ENCODE measurements at regions not wholly inside any gene's neighbourhood (a gene's known extent, or its start where the extent isn't known, plus 50 kb on each side); places are given as distances from the start of the nearest gene placed in this dataset.

DNA sequence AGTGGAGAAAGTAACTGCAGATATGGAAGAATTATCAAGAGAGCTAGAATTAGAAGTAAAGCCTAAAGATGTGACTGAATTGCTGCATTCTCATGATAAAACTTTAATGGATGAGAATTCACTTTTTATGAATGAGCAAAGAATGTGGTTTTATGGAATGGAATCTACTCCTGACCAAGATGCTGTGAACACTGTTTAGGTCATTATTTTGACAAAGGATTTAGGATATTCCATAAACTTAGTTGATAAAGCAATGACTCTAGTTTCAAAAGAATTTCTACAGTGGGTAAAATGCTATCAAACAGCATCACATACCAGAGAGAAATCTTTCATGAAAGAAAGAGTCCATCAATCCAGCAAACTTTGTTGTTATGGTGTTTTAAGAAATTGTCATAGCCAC lies 1317.7 kb upstream of the ACVR2A start:
- Histone ChIP-seq H3K79me2 (ENCODE audit: insufficient read depth, low read length) (no peaks in the 10 kb centered on the region), H3K4me2 (ENCODE audit: low read length) (no peak overlapping the region), H3K9me3 (ENCODE audit: insufficient read depth, low read depth, low read length) (peaks cover 4% of the 10 kb centered on the region), H3K9ac (ENCODE audit: low read length) (no peak overlapping the region), H2AFZ (ENCODE audit: low read depth, low read length) (no peak overlapping the region), H3K4me3 (ENCODE audit: insufficient read depth, low read depth, low read length) (no peak overlapping the region), H3K27ac (ENCODE audit: low read depth, low read length) (no peak overlapping the region), H3K4me1 (ENCODE audit: insufficient read depth, low read length) (no peaks in the 10 kb centered on the region), H4K20me1 (ENCODE audit: insufficient read depth, low read length) (no peaks in the 10 kb centered on the region), H3K36me3 (ENCODE audit: insufficient read depth, low read length) (no peaks in the 10 kb centered on the region), H3K27me3 (ENCODE audit: insufficient read depth, low read length) (no peaks in the 10 kb centered on the region)
- no peaks in the 10 kb centered on the region for H3K36me3 Mint-ChIP-seq (ENCODE audit: low read depth, unreplicated experiment)
- peaks cover 2% of the 10 kb centered on the region for H3K4me1 Mint-ChIP-seq (ENCODE audit: low read depth, unreplicated experiment)
- H3K27me3 Mint-ChIP-seq (ENCODE audit: low read depth, unreplicated experiment): no peaks in the 10 kb centered on the region
- no peak for TF ChIP-seq EZH2 (IDR thresholded peaks at IDR 0.05; ENCODE audit: insufficient read depth, low read length)
- TF ChIP-seq, protein P1, sequence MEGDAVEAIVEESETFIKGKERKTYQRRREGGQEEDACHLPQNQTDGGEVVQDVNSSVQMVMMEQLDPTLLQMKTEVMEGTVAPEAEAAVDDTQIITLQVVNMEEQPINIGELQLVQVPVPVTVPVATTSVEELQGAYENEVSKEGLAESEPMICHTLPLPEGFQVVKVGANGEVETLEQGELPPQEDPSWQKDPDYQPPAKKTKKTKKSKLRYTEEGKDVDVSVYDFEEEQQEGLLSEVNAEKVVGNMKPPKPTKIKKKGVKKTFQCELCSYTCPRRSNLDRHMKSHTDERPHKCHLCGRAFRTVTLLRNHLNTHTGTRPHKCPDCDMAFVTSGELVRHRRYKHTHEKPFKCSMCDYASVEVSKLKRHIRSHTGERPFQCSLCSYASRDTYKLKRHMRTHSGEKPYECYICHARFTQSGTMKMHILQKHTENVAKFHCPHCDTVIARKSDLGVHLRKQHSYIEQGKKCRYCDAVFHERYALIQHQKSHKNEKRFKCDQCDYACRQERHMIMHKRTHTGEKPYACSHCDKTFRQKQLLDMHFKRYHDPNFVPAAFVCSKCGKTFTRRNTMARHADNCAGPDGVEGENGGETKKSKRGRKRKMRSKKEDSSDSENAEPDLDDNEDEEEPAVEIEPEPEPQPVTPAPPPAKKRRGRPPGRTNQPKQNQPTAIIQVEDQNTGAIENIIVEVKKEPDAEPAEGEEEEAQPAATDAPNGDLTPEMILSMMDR (IDR thresholded peaks at IDR 0.05; ENCODE audit: insufficient read depth, low read depth, low read length): no peak
- no peak overlapping the region for H3K27ac Mint-ChIP-seq (ENCODE audit: unreplicated experiment)
- FAIRE-seq (no peak), DNase-seq (ENCODE audit: low read depth) (peak; percentile 71)
- peaks cover 1% of the 10 kb centered on the region for H3K9me3 Mint-ChIP-seq (ENCODE audit: unreplicated experiment)
- no peak overlapping the region for H3K4me3 Mint-ChIP-seq (ENCODE audit: unreplicated experiment)

DNA sequence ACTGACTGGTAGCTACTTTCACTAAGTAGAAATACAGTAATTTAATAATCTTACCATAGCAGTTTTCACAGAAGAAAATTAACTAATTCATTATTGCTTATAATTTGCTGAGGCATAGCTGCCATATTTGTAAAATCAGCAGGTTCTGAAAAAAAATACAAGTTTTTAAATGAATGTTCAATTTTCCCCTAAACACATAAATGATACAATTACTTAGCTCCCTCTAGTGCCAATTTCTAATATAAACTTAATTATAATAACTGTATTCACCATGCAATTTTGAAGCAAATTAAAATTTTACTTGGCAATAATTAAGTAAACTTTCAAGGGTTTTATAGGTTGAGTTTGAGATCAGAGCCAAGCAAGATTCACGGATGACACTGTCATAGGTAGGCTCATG lies 1321.6 kb upstream of the ACVR2A start:
- FAIRE-seq (no peak), DNase-seq (ENCODE audit: low read depth) (no peak)
- no peaks in the 10 kb centered on the region for H4K20me1 ChIP-seq (ENCODE audit: insufficient read depth, low read length)
- no peak overlapping the region for H3K9ac ChIP-seq (ENCODE audit: low read length)
- no peaks in the 10 kb centered on the region for H3K79me2 ChIP-seq (ENCODE audit: insufficient read depth, low read length)
- Mint-ChIP-seq H3K4me1 (ENCODE audit: low read depth, unreplicated experiment) (peaks cover 2% of the 10 kb centered on the region), H3K27ac (ENCODE audit: unreplicated experiment) (no peak overlapping the region), H3K4me3 (ENCODE audit: unreplicated experiment) (no peak overlapping the region), H3K36me3 (ENCODE audit: low read depth, unreplicated experiment) (no peaks in the 10 kb centered on the region), H3K27me3 (ENCODE audit: low read depth, unreplicated experiment) (no peaks in the 10 kb centered on the region), H3K9me3 (ENCODE audit: unreplicated experiment) (peaks cover 1% of the 10 kb centered on the region)
- peaks cover 4% of the 10 kb centered on the region for H3K9me3 ChIP-seq (ENCODE audit: insufficient read depth, low read depth, low read length)
- no peak overlapping the region for H3K4me2 ChIP-seq (ENCODE audit: low read length)
- H2AFZ ChIP-seq (ENCODE audit: low read depth, low read length): no peak overlapping the region
- TF ChIP-seq EZH2 (IDR thresholded peaks at IDR 0.05; ENCODE audit: insufficient read depth, low read length): no peak
- TF ChIP-seq, protein P1 (IDR thresholded peaks at IDR 0.05; ENCODE audit: insufficient read depth, low read depth, low read length): peak; percentile 23
- H3K4me3 ChIP-seq (ENCODE audit: insufficient read depth, low read depth, low read length): no peak overlapping the region
- no peak overlapping the region for H3K27ac ChIP-seq (ENCODE audit: low read depth, low read length)
- H3K4me1 ChIP-seq (ENCODE audit: insufficient read depth, low read length): no peaks in the 10 kb centered on the region
- H3K27me3 ChIP-seq (ENCODE audit: insufficient read depth, low read length): no peaks in the 10 kb centered on the region
- H3K36me3 ChIP-seq (ENCODE audit: insufficient read depth, low read length): no peaks in the 10 kb centered on the region

DNA sequence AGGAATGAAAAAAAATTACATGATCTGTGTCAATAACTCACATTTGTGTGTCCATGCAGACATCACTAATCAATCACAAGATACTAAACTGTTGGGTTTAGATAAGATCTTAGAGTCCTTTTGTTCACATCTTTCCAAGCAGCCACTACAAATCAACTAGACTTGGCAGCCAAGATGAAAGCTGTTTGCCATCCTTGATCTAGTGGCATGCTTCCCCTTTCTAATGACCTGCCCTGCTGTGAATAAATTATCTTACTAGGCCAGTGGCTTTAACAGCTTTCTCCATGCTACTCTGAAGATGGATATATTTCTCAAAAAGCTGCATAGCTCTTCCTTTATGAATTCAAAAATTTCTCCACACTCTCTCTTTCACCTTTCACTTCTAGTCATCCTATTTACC lies 1338.0 kb upstream of the ACVR2A start:
- no peak for DNase-seq (ENCODE audit: low read depth)
- no peak overlapping the region for H3K27ac ChIP-seq (ENCODE audit: low read depth, low read length)
- no peak overlapping the region for H3K4me3 ChIP-seq (ENCODE audit: insufficient read depth, low read depth, low read length)
- no peak overlapping the region for H3K4me2 ChIP-seq (ENCODE audit: low read length)
- Mint-ChIP-seq H3K27ac (ENCODE audit: unreplicated experiment) (no peak overlapping the region), H3K4me3 (ENCODE audit: unreplicated experiment) (no peak overlapping the region), H3K4me1 (ENCODE audit: low read depth, unreplicated experiment) (no peaks in the 10 kb centered on the region), H3K36me3 (ENCODE audit: low read depth, unreplicated experiment) (no peaks in the 10 kb centered on the region), H3K27me3 (ENCODE audit: low read depth, unreplicated experiment) (no peaks in the 10 kb centered on the region), H3K9me3 (ENCODE audit: unreplicated experiment) (no peaks in the 10 kb centered on the region)
- H3K4me1 ChIP-seq (ENCODE audit: insufficient read depth, low read length): no peaks in the 10 kb centered on the region
- no peak overlapping the region for H2AFZ ChIP-seq (ENCODE audit: low read depth, low read length)
- no peaks in the 10 kb centered on the region for H3K79me2 ChIP-seq (ENCODE audit: insufficient read depth, low read length)
- FAIRE-seq: no peak
- no peaks in the 10 kb centered on the region for H3K27me3 ChIP-seq (ENCODE audit: insufficient read depth, low read length)
- H3K36me3 ChIP-seq (ENCODE audit: insufficient read depth, low read length): no peaks in the 10 kb centered on the region
- no peak overlapping the region for H3K9ac ChIP-seq (ENCODE audit: low read length)
- H4K20me1 ChIP-seq (ENCODE audit: insufficient read depth, low read length): no peaks in the 10 kb centered on the region
- no peak for TF ChIP-seq EZH2 (IDR thresholded peaks at IDR 0.05; ENCODE audit: insufficient read depth, low read length)
- TF ChIP-seq, protein P1 (IDR thresholded peaks at IDR 0.05; ENCODE audit: insufficient read depth, low read depth, low read length): no peak
- H3K9me3 ChIP-seq (ENCODE audit: insufficient read depth, low read depth, low read length): no peaks in the 10 kb centered on the region

Data from astrocyte (in vitro differentiated cells and primary cell).